Kidney epithelial cell (primary cell): ENCODE measurements at regions not wholly inside any gene's neighbourhood (a gene's known extent, or its start where the extent isn't known, plus 50 kb on each side); places are given as distances from the start of the nearest gene placed in this dataset.

ENCODE experiments used
- DNase-seq: peaks from one replicate; pipeline ENCODE4 v3.0.0-alpha.2; 2010; ENCODE audit warnings: low read depth
- H3K27me3 ChIP-seq: 2 replicates; pipeline ENCODE4 v1.6.0; 2011; ENCODE audit warnings: low read length; ENCODE audit not compliant: control insufficient read depth, insufficient read depth
- H3K36me3 ChIP-seq: 2 replicates; pipeline ENCODE4 v1.5.1; 2011; ENCODE audit warnings: low read length; ENCODE audit not compliant: control insufficient read depth, insufficient read depth
- H3K4me3 ChIP-seq: 2 replicates; pipeline ENCODE4 v1.5.1; 2011; ENCODE audit warnings: low read depth, mild to moderate bottlenecking, control low read depth, low read length
- TF ChIP-seq, protein P1 (sequence below): IDR thresholded peaks from 2 replicates; pipeline ENCODE4 v1.5.1; 2011; ENCODE audit warnings: mild to moderate bottlenecking, moderate library complexity, low read length, control low read depth, inconsistent platforms; ENCODE audit not compliant: insufficient read depth, poor library complexity, severe bottlenecking

DNA sequence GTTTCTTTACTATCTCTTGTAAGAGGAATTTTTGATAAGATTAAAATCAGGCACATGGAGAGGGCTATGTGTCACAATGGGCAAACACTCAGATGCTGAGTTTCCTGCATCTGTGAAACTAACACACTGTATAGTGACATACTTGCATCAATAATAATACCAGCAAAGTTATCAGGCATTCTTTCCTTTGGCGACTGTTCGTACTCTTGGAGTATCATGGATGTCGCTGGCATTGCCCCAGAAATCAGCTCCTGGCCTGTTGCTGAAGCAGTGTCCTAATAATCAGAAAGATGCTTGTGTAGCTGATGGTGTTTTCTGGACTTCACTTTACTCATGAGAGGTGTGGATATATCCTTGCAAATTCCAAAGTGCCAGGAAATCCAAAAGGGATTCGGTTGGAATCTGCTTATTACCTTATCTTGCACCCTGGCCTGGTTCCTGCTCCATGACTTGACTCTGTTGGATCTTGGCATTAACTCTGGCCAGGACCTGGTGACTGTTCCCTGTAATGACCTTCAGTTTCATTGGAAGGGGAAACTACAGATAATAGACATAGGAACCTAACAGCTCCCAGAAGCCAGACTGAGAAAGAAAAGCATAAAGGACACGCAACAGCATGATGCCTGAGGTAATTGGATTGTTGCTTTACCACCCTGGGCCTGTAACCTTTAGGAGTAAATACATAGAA lies 762.5 kb upstream of the GRIA3 start:
- no peak overlapping the region for H3K4me3 ChIP-seq
- TF ChIP-seq, protein P1, sequence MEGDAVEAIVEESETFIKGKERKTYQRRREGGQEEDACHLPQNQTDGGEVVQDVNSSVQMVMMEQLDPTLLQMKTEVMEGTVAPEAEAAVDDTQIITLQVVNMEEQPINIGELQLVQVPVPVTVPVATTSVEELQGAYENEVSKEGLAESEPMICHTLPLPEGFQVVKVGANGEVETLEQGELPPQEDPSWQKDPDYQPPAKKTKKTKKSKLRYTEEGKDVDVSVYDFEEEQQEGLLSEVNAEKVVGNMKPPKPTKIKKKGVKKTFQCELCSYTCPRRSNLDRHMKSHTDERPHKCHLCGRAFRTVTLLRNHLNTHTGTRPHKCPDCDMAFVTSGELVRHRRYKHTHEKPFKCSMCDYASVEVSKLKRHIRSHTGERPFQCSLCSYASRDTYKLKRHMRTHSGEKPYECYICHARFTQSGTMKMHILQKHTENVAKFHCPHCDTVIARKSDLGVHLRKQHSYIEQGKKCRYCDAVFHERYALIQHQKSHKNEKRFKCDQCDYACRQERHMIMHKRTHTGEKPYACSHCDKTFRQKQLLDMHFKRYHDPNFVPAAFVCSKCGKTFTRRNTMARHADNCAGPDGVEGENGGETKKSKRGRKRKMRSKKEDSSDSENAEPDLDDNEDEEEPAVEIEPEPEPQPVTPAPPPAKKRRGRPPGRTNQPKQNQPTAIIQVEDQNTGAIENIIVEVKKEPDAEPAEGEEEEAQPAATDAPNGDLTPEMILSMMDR: no peak

DNA sequence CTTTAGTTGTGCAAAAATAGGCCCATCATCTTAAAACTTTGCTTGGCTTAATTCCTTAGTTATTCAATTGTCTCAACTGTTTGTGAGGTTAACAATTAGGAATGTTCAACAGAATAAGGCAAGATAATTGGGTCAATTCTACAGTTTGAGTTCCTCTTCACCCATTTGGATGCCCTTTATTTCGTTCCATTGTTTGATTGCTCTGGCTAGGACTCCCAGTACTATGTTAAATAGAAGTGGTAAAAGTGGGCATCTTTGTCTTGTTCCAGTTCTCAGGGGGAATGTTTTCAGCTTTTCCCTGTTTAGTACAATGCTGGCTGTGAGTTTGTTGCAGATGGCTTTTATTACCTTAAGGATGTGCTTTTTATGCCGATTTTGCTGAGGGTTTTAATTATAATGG lies 761.5 kb upstream of the GRIA3 start:
- no peak overlapping the region for H3K4me3 ChIP-seq
- H3K27me3 ChIP-seq: no peaks in the 10 kb centered on the region
- no peaks in the 10 kb centered on the region for H3K36me3 ChIP-seq
- no peak for DNase-seq
- TF ChIP-seq, protein P1: no peak

More for the DNA sequence above, 762.5 kb upstream of the GRIA3 start:
- H3K27me3 ChIP-seq: no peaks in the 10 kb centered on the region
- DNase-seq: no peak
- no peaks in the 10 kb centered on the region for H3K36me3 ChIP-seq

DNA sequence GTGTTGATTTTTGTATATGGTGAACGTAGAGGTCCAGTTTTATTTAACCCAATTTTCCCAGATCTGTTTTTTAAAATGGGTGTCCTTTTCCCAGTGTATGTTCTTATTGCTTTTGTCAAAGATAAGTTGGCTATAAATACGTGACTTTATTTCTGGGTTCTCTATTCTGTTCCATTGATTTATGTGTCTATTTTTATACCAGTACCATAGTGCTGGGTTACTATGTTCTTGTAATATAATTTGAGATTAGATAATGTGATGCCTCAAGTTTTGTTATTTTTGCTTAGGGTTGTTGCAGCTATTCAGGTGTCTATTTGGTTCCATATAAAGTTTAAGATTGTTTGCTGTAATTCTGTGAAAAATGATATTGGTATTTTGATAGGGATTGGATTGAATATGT lies 749.1 kb upstream of the GRIA3 start:
- Histone ChIP-seq H3K36me3 (no peaks in the 10 kb centered on the region), H3K4me3 (no peak overlapping the region), H3K27me3 (no peaks in the 10 kb centered on the region)
- no peak for DNase-seq
- TF ChIP-seq, protein P1: no peak

DNA sequence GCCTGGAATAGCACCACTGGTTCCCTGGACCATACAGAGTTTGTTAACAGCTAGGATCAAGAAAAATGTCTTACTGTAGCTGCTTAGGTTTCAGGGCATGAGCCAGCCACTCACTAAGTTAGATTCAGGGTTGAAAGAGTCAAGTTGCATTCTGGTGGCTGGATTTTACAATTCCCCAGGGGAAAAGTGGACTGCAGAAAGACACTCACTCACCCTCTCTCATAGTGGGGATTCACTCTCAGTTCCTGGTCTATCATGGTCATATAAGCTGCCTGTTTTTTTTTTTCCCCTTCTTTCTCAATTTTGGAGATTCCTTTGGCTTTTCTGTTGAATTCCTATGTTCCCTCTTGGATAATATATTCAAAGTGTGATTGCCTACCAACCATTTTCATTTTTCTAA lies 744.2 kb upstream of the GRIA3 start:
- Histone ChIP-seq H3K4me3 (no peak overlapping the region), H3K27me3 (no peaks in the 10 kb centered on the region), H3K36me3 (no peaks in the 10 kb centered on the region)
- DNase-seq: no peak
- TF ChIP-seq, protein P1: no peak

DNA sequence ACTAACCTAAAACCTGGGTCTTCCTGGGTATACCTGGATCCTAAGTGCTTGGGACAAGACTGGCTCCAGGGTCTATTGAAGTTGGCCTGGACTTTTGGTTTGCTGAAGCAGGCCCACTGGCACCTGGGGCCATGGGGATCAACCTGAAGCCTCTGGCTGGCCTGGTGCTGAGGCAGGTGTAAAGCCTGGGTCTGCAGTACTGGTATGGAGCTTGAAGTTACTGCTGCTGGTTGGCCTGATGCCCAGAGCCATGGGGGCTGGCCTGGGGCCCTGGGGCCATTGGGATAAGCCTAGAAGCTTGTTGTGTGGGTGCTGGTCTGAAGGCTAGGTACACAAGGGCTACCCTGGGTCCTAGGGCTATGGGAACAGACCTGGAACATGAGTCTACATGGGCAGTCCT lies 743.2 kb upstream of the GRIA3 start:
- H3K27me3 ChIP-seq: no peaks in the 10 kb centered on the region
- no peak overlapping the region for H3K4me3 ChIP-seq
- TF ChIP-seq, protein P1: no peak
- no peak for DNase-seq
- H3K36me3 ChIP-seq: no peaks in the 10 kb centered on the region

DNA sequence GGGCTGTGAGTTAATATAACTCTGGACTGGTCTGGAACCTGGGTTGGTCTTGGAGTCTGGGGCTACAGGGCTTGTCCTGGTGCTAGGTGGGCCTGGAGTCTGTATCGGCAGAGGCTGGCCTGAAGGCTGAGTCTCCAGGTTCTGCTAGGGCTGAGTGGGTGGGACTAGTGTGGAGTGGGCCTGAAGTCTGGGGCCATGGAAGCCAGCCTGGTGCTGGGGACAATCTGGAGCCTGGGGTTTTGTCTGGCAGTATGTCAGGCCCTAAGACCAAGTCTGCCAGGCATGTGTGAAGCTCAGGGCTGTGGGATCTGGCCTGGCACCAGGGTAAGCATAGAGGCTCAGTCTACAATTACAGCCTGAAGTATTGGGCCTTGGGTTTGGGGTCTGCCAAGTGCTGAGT lies 742.6 kb upstream of the GRIA3 start:
- TF ChIP-seq, protein P1: no peak
- Histone ChIP-seq H3K4me3 (no peak overlapping the region), H3K36me3 (no peaks in the 10 kb centered on the region), H3K27me3 (no peaks in the 10 kb centered on the region)
- DNase-seq: no peak
